D721Med (cell line): ENCODE measurements at regions not wholly inside any gene's neighbourhood (a gene's known extent, or its start where the extent isn't known, plus 50 kb on each side); places are given as distances from the start of the nearest gene placed in this dataset.

ENCODE experiments used
- DNase-seq: peaks from one replicate; pipeline ENCODE4 v3.0.0; 2011; ENCODE audit warnings: low spot score; ENCODE audit not compliant: insufficient read length
- FAIRE-seq: peaks from 2 replicates; lab custom pipeline; 2011; peaks lifted over from hg19 to GRCh38; lab: Jason Lieb, UNC
- CTCF ChIP-seq: IDR thresholded peaks from 2 replicates; pipeline ENCODE4 v1.5.1; 2012; ENCODE audit warnings: mild to moderate bottlenecking, control low read depth; ENCODE audit not compliant: insufficient read depth; ENCODE audit errors: missing control alignments

- FAIRE-seq (no peak), DNase-seq (no peak)
- no peak for TF ChIP-seq CTCF
Observed at GRCh38 chr1:14538335-14538734, 60.1 kb upstream of the KAZN start.

- no peak for FAIRE-seq
- DNase-seq: no peak
- TF ChIP-seq CTCF: no peak
Observed at GRCh38 chr1:14539309-14539708, 59.2 kb upstream of the KAZN start.

GRCh38 chr1:14539953-14540563 lies 58.4 kb upstream of the KAZN start:
- FAIRE-seq: no peak

GRCh38 chr1:14541348-14541747 lies 57.1 kb upstream of the KAZN start:
- no peak for FAIRE-seq
- TF ChIP-seq CTCF: no peak
- DNase-seq: no peak

More at GRCh38 chr1:14539953-14540563, 58.4 kb upstream of the KAZN start:
- DNase-seq: no peak
- TF ChIP-seq CTCF: no peak

- FAIRE-seq (no peak), DNase-seq (no peak)
- TF ChIP-seq CTCF: no peak
Observed at GRCh38 chr1:14543191-14543840, 55.2 kb upstream of the KAZN start.

GRCh38 chr1:14544319-14544718 lies 54.2 kb upstream of the KAZN start:
- no peak for DNase-seq
- no peak for FAIRE-seq
- TF ChIP-seq CTCF: no peak

GRCh38 chr1:14545422-14546025 lies 53.0 kb upstream of the KAZN start:
- no peak for TF ChIP-seq CTCF
- no peak for FAIRE-seq

More at GRCh38 chr1:14545422-14546025, 53.0 kb upstream of the KAZN start:
- no peak for DNase-seq
